BJ (cell line): ENCODE measurements at regions not wholly inside any gene's neighbourhood (a gene's known extent, or its start where the extent isn't known, plus 50 kb on each side); places are given as distances from the start of the nearest gene placed in this dataset.

Experiments
- CTCF ChIA-PET: fragments of 350-600 bp; formaldehyde crosslinking; extraction: SDS; loops from one replicate; lab custom pipeline; 2021; ENCODE audit warnings: antibody characterized with exemption, inconsistent platforms; lab: Yijun Ruan, JAX
- POLR2A ChIA-PET: fragments of 300-600 bp; sonication (Branson Sonifier 250); formaldehyde crosslinking; extraction: SDS; loops from one replicate; lab custom pipeline; 2021; ENCODE audit warnings: antibody characterized with exemption; lab: Charles Lee
- DNase-seq: peaks from one replicate; pipeline ENCODE4 v3.0.0-alpha.2; 2011; ENCODE audit warnings: low read depth
- H3K27me3 ChIP-seq: 2 replicates; pipeline ENCODE4 v1.6.0; 2011; ENCODE audit warnings: low read length; ENCODE audit not compliant: control insufficient read depth, insufficient read depth
- H3K36me3 ChIP-seq: 2 replicates; pipeline ENCODE4 v1.5.1; 2011; ENCODE audit warnings: low read length; ENCODE audit not compliant: control insufficient read depth, insufficient read depth
- H3K4me3 ChIP-seq: 2 replicates; pipeline ENCODE4 v1.5.1; 2011; ENCODE audit warnings: low read depth, mild to moderate bottlenecking, control low read depth, low read length
- CTCF ChIP-seq: IDR thresholded peaks from 2 replicates; pipeline ENCODE4 v1.5.1; 2011; ENCODE audit warnings: low read depth, mild to moderate bottlenecking, control low read depth, inconsistent platforms, low read length, moderate library complexity; ENCODE audit not compliant: insufficient read depth

- POLR2A ChIA-PET = no interaction called here
- Histone ChIP-seq H3K36me3 (no peaks in the 10 kb centered on the region), H3K27me3 (no peaks in the 10 kb centered on the region), H3K4me3 (no peak overlapping the region)
- CTCF ChIA-PET = no interaction called here
- DNase-seq = no peak
- no peak for TF ChIP-seq CTCF
These were observed 336.9 kb downstream of the ETS1 start for GRCh38 chr11:128250482-128250881.

- TF ChIP-seq CTCF = no peak
- DNase-seq = no peak
- ChIA-PET POLR2A (no interaction called here), CTCF (interaction anchor here (1.1 kb wide), 1 partner anchor 13 kb away, joined by 3 read pairs; no protein-coding TSS in a partner anchor)
- Histone ChIP-seq H3K4me3 (no peak overlapping the region), H3K27me3 (no peaks in the 10 kb centered on the region), H3K36me3 (no peaks in the 10 kb centered on the region)
These were observed 340.4 kb downstream of the ETS1 start for GRCh38 chr11:128246810-128247594.

GRCh38 chr11:128246364-128246801, 341.0 kb downstream of the ETS1 start:
- no peak for TF ChIP-seq CTCF
- H3K27me3 ChIP-seq = no peaks in the 10 kb centered on the region
- CTCF ChIA-PET = no interaction called here
- POLR2A ChIA-PET = no interaction called here
- H3K4me3 ChIP-seq = no peak overlapping the region
- no peaks in the 10 kb centered on the region for H3K36me3 ChIP-seq
- no peak for DNase-seq

- no peak overlapping the region for H3K4me3 ChIP-seq
- H3K36me3 ChIP-seq = no peaks in the 10 kb centered on the region
- POLR2A ChIA-PET = no interaction called here
- CTCF ChIA-PET = no interaction called here
- no peak for TF ChIP-seq CTCF
- no peaks in the 10 kb centered on the region for H3K27me3 ChIP-seq
- DNase-seq = no peak
These were observed 342.5 kb downstream of the ETS1 start for GRCh38 chr11:128244871-128245270.

- ChIA-PET CTCF (no interaction called here), POLR2A (interaction anchor here (0.7 kb wide), 1 partner anchor 24 kb away, joined by 10 read pairs; no protein-coding TSS in a partner anchor)
- Histone ChIP-seq H3K4me3 (no peak overlapping the region), H3K36me3 (no peaks in the 10 kb centered on the region), H3K27me3 (no peaks in the 10 kb centered on the region)
- no peak for TF ChIP-seq CTCF
- no peak for DNase-seq
These were observed 344.9 kb downstream of the ETS1 start for GRCh38 chr11:128242451-128242850.
